ENCODE measurements at regions not wholly inside any gene's neighbourhood (a gene's known extent, or its start where the extent isn't known, plus 50 kb on each side); places are given as distances from the start of the nearest gene placed in this dataset.

DNA sequence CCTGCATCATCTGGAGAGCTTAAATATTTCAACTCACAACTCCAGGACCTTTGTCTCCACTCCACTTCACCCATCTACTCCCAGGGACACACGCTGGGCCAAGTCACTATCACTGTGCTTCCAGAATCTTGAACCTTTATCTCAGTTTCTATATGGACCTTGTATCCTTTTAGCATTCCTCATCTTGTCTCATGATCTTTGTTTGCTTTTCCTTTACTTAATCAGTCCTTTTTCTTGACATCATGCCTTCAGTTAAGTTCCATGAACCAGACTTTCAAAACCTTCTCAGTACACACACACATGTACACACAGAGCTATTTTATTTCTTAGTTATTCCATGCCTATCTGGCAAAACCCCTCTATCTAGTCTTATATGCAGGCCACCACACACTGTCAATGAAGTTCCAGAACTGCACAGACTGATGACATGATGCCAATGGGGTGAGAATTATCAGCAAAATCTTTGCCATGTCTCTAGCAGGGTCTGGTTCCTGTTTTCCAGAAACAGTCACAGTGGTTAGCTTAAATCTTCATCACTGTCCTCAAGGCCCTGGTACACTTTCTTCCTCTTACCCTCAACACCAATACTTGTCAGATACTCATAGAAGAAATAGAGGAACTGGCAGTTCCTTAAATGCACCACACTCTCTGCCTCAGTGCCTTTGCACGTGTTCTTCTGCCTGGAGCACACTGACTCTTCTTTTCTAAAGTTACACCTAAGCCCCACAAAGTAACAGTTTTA is 77.6 kb upstream of the STARD13 start:
- no peak for TF ChIP-seq ZFX (IDR thresholded peaks at IDR 0.05)
- TF ChIP-seq, protein P1, sequence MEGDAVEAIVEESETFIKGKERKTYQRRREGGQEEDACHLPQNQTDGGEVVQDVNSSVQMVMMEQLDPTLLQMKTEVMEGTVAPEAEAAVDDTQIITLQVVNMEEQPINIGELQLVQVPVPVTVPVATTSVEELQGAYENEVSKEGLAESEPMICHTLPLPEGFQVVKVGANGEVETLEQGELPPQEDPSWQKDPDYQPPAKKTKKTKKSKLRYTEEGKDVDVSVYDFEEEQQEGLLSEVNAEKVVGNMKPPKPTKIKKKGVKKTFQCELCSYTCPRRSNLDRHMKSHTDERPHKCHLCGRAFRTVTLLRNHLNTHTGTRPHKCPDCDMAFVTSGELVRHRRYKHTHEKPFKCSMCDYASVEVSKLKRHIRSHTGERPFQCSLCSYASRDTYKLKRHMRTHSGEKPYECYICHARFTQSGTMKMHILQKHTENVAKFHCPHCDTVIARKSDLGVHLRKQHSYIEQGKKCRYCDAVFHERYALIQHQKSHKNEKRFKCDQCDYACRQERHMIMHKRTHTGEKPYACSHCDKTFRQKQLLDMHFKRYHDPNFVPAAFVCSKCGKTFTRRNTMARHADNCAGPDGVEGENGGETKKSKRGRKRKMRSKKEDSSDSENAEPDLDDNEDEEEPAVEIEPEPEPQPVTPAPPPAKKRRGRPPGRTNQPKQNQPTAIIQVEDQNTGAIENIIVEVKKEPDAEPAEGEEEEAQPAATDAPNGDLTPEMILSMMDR (conservative IDR thresholded peaks at IDR 0.05), result no peak
- no peak overlapping the region for H3K27ac ChIP-seq

DNA sequence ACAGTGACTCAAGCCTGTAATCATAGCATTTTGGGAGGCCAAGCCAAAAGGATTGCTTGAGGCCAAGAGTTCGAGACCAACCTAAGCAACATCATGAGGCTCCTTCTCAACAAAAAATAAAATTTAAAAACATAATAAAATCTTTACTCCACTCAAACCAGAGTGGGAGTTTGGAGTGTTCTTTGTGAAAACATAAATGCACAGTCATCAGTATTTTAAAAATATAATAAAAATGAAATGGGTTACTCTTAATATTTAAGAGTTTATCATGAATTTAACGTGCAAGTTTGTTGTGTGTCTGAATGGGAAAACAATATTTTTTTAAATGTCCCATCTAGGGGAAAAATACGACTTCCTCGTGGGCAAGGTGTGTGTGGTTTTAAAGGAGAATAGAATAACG is 78.6 kb upstream of the STARD13 start:
- no peak overlapping the region for H3K27ac ChIP-seq
- no peak for TF ChIP-seq ZFX (IDR thresholded peaks at IDR 0.05)
- TF ChIP-seq, protein P1 (conservative IDR thresholded peaks at IDR 0.05), result no peak

DNA sequence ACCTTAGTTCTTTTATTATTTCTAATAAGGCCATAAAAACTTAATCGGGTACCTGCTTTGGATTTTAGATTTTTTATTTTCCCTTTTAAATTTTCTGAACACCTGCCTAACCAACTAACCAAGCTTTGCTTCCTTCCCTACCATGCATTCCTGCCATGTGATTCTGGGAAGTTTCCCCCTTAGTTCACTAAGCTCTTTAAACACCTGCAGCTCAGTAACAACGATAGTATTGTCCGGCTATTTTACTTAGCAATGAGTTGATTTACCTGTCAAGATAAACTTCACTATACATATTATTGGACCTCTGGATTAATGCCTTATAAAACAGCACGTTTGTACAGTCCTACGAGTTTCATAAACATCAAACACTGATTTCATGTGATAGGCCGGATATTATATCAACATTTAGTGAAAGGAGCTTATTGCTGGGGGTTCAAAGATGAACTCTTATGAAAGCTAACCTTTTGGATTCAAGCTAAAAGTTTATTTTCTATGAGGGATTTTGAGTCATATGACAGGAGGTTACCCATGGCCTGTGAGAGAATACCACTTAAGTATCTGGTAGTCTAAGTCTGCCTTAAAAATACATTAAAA is 81.0 kb upstream of the STARD13 start:
- H3K27ac ChIP-seq, result no peak overlapping the region
- no peak for TF ChIP-seq ZFX (IDR thresholded peaks at IDR 0.05)

DNA sequence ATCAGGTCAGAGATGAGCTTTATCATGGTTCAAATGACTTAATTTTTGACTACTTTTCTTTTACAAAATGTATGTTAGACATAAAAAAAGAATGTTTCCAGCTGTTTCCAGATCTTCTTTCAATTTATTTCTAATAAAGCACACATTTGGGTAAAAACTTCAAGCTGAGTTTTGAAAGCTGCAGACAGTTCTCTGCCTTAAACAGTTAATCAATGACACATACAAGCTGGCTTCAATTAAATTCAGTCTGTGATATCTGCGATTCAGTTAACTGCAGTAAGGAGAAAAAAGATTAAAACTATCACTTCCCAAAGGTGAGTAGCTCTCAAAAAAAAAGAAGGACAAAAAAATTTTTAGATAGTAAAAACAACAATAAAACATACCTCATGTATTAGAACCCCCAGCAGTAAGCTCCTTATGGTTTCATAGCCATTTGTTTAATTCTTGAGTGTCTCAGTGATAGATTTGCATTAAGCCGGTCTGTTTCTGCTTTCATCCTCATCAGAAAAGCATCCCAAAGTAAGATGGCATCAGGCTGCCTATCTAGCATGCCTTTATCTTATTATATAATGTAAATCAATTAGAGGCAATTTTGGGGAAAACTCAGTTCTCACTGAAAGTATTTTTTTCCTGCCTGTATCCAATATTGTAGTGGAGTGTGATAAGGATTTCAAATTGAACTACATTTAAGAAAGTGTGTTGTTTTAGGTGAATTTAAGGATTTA is 81.8 kb upstream of the STARD13 start:
- no peak for TF ChIP-seq ZFX (IDR thresholded peaks at IDR 0.05)
- TF ChIP-seq, protein P1 (conservative IDR thresholded peaks at IDR 0.05), result no peak

DNA sequence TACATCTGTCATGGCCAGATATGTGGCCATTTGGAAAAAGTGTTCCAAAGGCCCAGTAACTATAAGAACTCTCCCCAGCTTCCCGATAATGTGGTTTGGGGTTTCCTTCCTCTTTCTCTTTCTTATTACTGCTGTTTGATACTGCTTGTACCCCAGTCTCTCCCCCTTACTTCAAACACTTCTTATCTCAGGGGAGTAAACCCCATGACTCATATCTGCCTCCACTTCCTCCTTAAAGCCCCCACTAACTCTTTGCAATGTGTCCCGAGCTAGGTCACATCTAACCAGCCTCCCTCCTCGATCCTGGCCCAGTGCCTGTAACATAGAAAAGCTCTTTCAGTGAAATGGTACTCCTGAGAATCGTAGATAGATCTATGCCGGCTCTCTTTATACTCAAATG is 82.4 kb upstream of the STARD13 start:
- TF ChIP-seq, protein P1 (conservative IDR thresholded peaks at IDR 0.05), result no peak
- no peak for TF ChIP-seq ZFX (IDR thresholded peaks at IDR 0.05)
- no peak overlapping the region for H3K27ac ChIP-seq

More for the DNA sequence above, 81.8 kb upstream of the STARD13 start:
- H3K27ac ChIP-seq, result no peak overlapping the region

DNA sequence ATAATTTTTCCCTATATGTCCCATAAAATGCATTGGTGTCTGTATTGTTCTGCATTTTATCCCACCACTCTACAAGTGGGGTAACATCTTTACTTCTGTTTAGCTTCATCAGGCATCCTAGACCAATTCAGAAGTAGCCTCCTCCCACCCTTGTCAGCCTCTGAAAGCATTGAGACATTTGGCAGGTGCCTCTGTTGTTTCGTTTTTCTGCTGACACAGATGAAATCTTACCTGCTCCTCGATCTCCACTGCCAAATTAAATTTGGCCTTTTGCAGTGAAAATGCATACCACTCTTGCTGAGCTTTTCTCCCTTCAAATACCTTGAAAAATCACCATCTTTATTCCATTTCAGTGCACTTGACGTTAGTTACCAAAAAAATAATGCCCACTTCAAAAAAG is 83.5 kb upstream of the STARD13 start:
- no peak overlapping the region for H3K27ac ChIP-seq
- no peak for TF ChIP-seq ZFX (IDR thresholded peaks at IDR 0.05)
- TF ChIP-seq, protein P1 (conservative IDR thresholded peaks at IDR 0.05), result no peak

DNA sequence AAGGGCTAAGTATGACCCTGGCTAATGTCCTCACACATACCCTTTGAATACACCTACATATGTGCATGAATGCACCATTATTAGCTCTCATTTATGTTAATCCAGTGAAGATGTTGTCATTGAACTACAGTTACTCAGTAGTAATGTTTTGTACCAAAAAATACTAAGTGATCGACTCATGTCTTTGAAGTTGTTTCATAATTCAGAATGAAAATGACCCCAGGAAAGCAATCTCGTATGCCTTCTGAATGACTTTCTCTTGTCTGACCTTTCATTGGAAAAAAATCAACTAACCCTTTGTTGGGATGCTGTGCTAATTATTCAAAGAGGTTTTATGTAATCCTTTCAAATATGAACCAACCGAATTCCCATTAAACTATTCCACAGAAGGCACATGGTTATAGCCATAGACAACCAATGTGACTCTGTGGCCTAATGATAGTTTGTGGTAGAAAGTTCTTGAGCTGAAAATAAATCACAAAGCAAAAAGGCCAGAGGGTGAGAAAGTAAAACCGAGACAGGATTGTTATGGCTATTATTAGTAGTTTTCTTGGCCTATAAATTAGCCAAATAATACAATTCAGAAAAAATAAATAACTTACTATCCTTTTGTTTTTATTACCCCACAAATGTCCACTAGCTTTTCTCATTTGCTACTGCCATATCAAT is 86.8 kb upstream of the STARD13 start:
- no peak overlapping the region for H3K27ac ChIP-seq
- TF ChIP-seq, protein P1 (conservative IDR thresholded peaks at IDR 0.05), result no peak
- TF ChIP-seq ZFX (IDR thresholded peaks at IDR 0.05), result no peak

All from C4-2B (cell line).